H1 (cell line): ENCODE measurements at regions not wholly inside any gene's neighbourhood (a gene's known extent, or its start where the extent isn't known, plus 50 kb on each side); places are given as distances from the start of the nearest gene placed in this dataset.

ENCODE experiments used
- EP300 ChIP-seq, 2 experiments: IDR thresholded peaks; 1 replicate in 1 of 2; 2 replicates in 1 of 2; pipeline ENCODE4 v1.6.1; 2011 to 2012; ENCODE audit warnings: low read depth in 2 of 2, low read length in 2 of 2, mild to moderate bottlenecking in 2 of 2, borderline replicate concordance in 1 of 2, inconsistent platforms in 1 of 2, moderate library complexity in 1 of 2
- RAD21 ChIP-seq, 2 experiments: IDR thresholded peaks in 1 of 2; conservative IDR thresholded peaks in 1 of 2; 2 replicates each; pipeline ENCODE4 v1.6.1; 2011; ENCODE audit warnings: low read depth in 2 of 2, low read length in 2 of 2, improper control_type of control experiment in 1 of 2, inconsistent platforms in 1 of 2, mild to moderate bottlenecking in 1 of 2, moderate library complexity in 1 of 2

DNA sequence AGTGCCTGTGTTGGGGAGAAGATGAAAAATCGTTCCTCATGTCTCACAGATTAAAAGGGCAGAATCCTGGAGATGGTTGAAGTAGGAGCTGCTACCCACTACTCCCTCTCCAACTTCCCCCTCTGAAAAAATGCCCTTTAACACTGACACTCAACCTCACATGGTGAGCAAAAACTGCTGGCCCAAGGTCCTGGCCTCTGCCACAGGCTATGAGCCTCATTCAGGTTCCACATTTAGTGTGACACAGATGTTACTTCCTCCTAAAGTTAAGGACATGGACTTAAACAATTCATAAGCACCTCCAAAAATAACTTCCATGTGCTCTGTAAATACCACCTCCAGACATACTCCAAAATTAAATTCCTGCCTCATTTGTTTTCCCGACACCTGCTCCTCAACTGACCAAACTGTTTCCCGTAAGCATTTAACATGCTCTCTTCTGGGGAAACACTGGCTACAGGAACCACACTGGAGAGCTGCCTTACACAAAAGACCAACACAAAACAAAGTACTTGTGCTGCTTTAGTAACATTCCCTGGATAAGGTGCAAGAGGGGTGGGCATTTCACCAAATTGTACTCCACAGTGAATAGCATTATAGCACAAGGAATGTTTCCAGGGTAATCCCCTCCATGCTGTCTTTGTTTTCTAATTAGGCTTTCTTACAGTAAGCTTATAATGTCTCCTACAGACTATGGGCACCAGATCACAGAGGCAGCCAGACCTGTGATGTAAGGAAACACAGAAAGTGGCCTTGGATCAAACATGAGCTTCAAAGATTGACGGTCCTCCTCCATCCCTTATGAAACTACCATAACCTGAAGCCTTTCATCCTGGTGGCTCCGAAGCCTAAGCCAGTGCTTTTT, 57.0 kb downstream of the PHLDA1 start (continued):
- TF ChIP-seq EP300 (IDR thresholded peaks at IDR 0.05; ENCODE audit: borderline replicate concordance in 1 of 2, low read depth in 2 of 2, low read length in 2 of 2) (no peak), RAD21 (IDR thresholded peaks at IDR 0.05 in 1 of 2, conservative IDR thresholded peaks at IDR 0.05 in 1 of 2; ENCODE audit: low read depth in 2 of 2, low read length in 2 of 2) (no peak)
- TF ChIP-seq, all 59 proteins: peak for 0
